ENCODE measurements at regions not wholly inside any gene's neighbourhood (a gene's known extent, or its start where the extent isn't known, plus 50 kb on each side); places are given as distances from the start of the nearest gene placed in this dataset.

DNA sequence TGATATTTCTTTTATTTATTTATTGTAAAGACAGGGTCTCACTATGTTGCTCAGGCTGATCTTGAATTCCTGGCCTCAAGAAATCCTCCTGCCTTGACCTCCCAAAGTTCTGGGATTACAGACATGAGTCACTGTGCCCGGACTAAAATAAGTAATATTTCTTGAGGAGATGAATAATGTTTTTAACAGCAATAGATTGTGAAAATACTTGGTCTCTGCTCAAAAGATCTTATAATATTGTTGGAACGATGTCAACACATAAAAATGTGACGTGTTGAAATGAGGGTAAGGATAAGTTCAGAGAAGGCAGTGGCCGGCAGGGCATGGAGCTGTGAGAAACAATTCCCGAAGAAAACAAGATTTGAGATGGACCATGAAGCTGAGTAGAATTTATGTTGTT lies 178.7 kb downstream of the GJA1 start:
- Mint-ChIP-seq H3K36me3 (ENCODE audit: low read depth) (no peaks in the 10 kb centered on the region), H3K4me3 (no peak overlapping the region), H3K27me3 (ENCODE audit: low read depth) (no peaks in the 10 kb centered on the region), H3K27ac (no peak overlapping the region), H3K9me3 (no peaks in the 10 kb centered on the region), H3K4me1 (peaks cover 13% of the 10 kb centered on the region)
- TF ChIP-seq, protein P1, sequence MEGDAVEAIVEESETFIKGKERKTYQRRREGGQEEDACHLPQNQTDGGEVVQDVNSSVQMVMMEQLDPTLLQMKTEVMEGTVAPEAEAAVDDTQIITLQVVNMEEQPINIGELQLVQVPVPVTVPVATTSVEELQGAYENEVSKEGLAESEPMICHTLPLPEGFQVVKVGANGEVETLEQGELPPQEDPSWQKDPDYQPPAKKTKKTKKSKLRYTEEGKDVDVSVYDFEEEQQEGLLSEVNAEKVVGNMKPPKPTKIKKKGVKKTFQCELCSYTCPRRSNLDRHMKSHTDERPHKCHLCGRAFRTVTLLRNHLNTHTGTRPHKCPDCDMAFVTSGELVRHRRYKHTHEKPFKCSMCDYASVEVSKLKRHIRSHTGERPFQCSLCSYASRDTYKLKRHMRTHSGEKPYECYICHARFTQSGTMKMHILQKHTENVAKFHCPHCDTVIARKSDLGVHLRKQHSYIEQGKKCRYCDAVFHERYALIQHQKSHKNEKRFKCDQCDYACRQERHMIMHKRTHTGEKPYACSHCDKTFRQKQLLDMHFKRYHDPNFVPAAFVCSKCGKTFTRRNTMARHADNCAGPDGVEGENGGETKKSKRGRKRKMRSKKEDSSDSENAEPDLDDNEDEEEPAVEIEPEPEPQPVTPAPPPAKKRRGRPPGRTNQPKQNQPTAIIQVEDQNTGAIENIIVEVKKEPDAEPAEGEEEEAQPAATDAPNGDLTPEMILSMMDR (IDR thresholded peaks at IDR 0.05; ENCODE audit: unreplicated experiment in 3 of 3) = no peak

- TF ChIP-seq, protein P1 (IDR thresholded peaks at IDR 0.05; ENCODE audit: unreplicated experiment in 3 of 3) = no peak
- peaks cover 13% of the 10 kb centered on the region for H3K4me1 Mint-ChIP-seq
Observed at GRCh38 chr6:121615493-121615892, 180.0 kb downstream of the GJA1 start.

DNA sequence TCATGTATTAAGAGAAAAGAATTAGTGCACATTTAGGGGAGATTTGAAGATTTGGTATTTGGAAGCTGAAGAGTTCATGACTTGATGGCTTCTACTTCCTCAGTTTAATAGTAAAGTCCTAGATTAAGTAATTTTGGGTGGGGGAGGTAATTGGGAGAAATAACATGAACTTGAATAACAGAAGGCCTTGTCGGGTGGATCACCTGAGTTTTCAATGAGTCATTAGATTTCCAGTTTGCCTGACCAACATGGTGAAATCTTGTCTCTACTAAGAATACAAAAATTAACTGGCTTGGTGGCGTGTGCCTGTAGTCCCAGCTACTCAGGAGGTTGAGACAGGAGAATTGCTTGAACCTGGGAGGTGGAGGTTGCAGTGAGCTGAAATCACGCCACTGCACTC lies 181.0 kb downstream of the GJA1 start:
- no peaks in the 10 kb centered on the region for H3K9me3 Mint-ChIP-seq
- TF ChIP-seq, protein P1 (IDR thresholded peaks at IDR 0.05; ENCODE audit: unreplicated experiment in 3 of 3) = no peak
- H3K27ac Mint-ChIP-seq = no peak overlapping the region
- H3K4me3 Mint-ChIP-seq = no peak overlapping the region
- H3K27me3 Mint-ChIP-seq (ENCODE audit: low read depth) = no peaks in the 10 kb centered on the region
- H3K36me3 Mint-ChIP-seq (ENCODE audit: low read depth) = no peaks in the 10 kb centered on the region
- peaks cover 13% of the 10 kb centered on the region for H3K4me1 Mint-ChIP-seq

More at GRCh38 chr6:121615493-121615892, 180.0 kb downstream of the GJA1 start:
- Mint-ChIP-seq H3K27me3 (ENCODE audit: low read depth) (no peaks in the 10 kb centered on the region), H3K9me3 (no peaks in the 10 kb centered on the region), H3K36me3 (ENCODE audit: low read depth) (no peaks in the 10 kb centered on the region), H3K4me3 (no peak overlapping the region), H3K27ac (no peak overlapping the region)

DNA sequence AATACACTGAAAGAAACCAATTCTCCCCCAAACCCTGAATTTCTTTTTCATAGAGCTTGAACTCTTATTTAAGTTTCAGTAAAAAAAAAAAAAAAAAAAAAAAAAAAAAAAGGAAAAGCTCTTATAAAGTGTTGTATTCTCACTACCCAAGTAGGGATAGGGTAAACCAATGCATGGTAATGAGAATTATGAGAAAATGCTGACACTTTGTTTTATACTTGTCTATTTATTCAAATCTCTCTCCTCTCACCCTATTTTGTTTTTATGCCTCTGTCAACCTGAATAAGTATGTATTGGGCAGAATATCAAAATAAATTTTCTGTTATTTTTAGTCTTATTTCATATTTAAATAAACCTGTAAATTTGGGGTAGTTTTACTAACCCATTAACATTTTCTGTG lies 181.9 kb downstream of the GJA1 start:
- Mint-ChIP-seq H3K4me3 (no peak overlapping the region), H3K9me3 (no peaks in the 10 kb centered on the region), H3K27ac (no peak overlapping the region), H3K27me3 (ENCODE audit: low read depth) (no peaks in the 10 kb centered on the region), H3K36me3 (ENCODE audit: low read depth) (no peaks in the 10 kb centered on the region), H3K4me1 (peaks cover 8% of the 10 kb centered on the region)
- TF ChIP-seq, protein P1 (IDR thresholded peaks at IDR 0.05; ENCODE audit: unreplicated experiment in 3 of 3) = no peak

DNA sequence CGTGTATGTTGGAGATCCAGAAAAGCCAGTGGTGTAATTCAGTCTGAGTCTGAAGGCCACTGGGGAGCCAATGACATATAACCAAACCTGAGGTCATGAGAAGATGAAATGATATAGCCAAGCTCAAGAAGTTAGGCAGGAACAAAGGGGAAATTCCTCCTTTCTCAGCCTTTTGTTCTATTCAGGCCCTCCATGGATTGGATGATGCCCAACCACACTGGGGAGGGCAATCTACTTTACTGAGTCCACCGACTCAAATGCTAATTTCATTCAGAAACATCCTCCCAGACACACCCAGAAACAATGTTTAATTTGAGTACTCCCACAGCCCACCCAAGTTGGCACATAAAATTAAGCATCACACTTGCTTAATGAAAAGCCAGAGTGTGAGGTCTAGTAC lies 183.6 kb downstream of the GJA1 start:
- no peaks in the 10 kb centered on the region for H3K4me1 Mint-ChIP-seq
- H3K36me3 Mint-ChIP-seq (ENCODE audit: low read depth) = no peaks in the 10 kb centered on the region
- H3K27ac Mint-ChIP-seq = no peak overlapping the region
- H3K4me3 Mint-ChIP-seq = no peak overlapping the region
- H3K27me3 Mint-ChIP-seq (ENCODE audit: low read depth) = no peaks in the 10 kb centered on the region
- TF ChIP-seq, protein P1 (IDR thresholded peaks at IDR 0.05; ENCODE audit: unreplicated experiment in 3 of 3) = no peak
- no peaks in the 10 kb centered on the region for H3K9me3 Mint-ChIP-seq

- Mint-ChIP-seq H3K36me3 (ENCODE audit: low read depth) (no peaks in the 10 kb centered on the region), H3K9me3 (peaks cover 7% of the 10 kb centered on the region), H3K4me3 (no peak overlapping the region), H3K27me3 (ENCODE audit: low read depth) (no peaks in the 10 kb centered on the region), H3K27ac (no peak overlapping the region), H3K4me1 (no peaks in the 10 kb centered on the region)
- TF ChIP-seq, protein P1 (IDR thresholded peaks at IDR 0.05; ENCODE audit: unreplicated experiment in 3 of 3) = no peak
Observed at GRCh38 chr6:121619987-121620740, 184.7 kb downstream of the GJA1 start.

All from nephron (organoid).